Upper lobe of left lung (tissue), 6 donors: ENCODE measurements at regions not wholly inside any gene's neighbourhood (a gene's known extent, or its start where the extent isn't known, plus 50 kb on each side); places are given as distances from the start of the nearest gene placed in this dataset.
A peak's percentile ranks its signal among the peaks of the same experiment; 100 is the strongest.

Experiments
- ATAC-seq, 2 donors: fragments of 200-7000 bp; cut with Tn5 transposase; one replicate each; pipeline ENCODE4 v1.9.1; 2022; ENCODE audit warnings: mild to moderate bottlenecking in 2 of 2, moderate library complexity in 2 of 2; ENCODE audit not compliant: low FRiP score in 2 of 2
- DNase-seq, 2 donors: peaks; one replicate each; pipeline ENCODE4 v3.0.0-alpha.2; 2019 to 2020
- H3K27ac ChIP-seq, 4 donors: fragments of 200-600 bp; sonication (generic); one replicate each; pipeline ENCODE4 v1.5.1; 2016 to 2019
- H3K27me3 ChIP-seq, 4 donors: fragments of 200-600 bp; sonication (generic); one replicate each; pipeline ENCODE4 v1.5.1; 2017 to 2019
- H3K36me3 ChIP-seq, 4 donors: fragments of 200-600 bp; sonication (generic); one replicate each; pipeline ENCODE4 v1.5.1; 2016 to 2019
- H3K4me1 ChIP-seq, 4 donors: fragments of 200-600 bp; sonication (generic); one replicate each; pipeline ENCODE4 v1.5.1; 2018 to 2019
- H3K4me3 ChIP-seq, 4 donors: fragments of 200-600 bp; sonication (generic); one replicate each; pipeline ENCODE4 v1.5.1; 2017 to 2019; ENCODE audit warnings: mild to moderate bottlenecking in 2 of 4, moderate library complexity in 1 of 4
- H3K9me3 ChIP-seq, 4 donors: fragments of 200-600 bp; sonication (generic); one replicate each; pipeline ENCODE4 v1.5.1; 2018 to 2019
- CTCF ChIP-seq, 6 experiments: fragments of 450-650 bp in 4 of 6; fragments of 200-600 bp in 2 of 6; sonication (generic) in 2 of 6; IDR thresholded peaks; one replicate each; pipeline ENCODE4 v1.5.1; 2016 to 2019; ENCODE audit warnings: antibody characterized with exemption in 6 of 6
- EP300 ChIP-seq, 4 donors: sonication (generic); formaldehyde crosslinking; IDR thresholded peaks; one replicate each; pipeline ENCODE4 v1.5.1; 2017; ENCODE audit warnings: antibody characterized with exemption in 4 of 4, control low read depth in 2 of 4
- POLR2A ChIP-seq, 4 donors: fragments of 450-650 bp; IDR thresholded peaks; one replicate each; pipeline ENCODE4 v1.5.1; 2016 to 2017; ENCODE audit warnings: antibody characterized with exemption in 4 of 4, mild to moderate bottlenecking in 2 of 4
- POLR2AphosphoS5 ChIP-seq, 2 donors: sonication (generic); formaldehyde crosslinking; IDR thresholded peaks; one replicate each; pipeline ENCODE4 v1.5.1; 2017; ENCODE audit warnings: antibody characterized with exemption in 2 of 2
- WGBS, 2 donors: methylation state at CpG; one replicate each; pipeline ENCODE4 v1.1.5; 2017 to 2018; 5-methylcytosine and 5-hydroxymethylcytosine counted together
- donor health status: DM: no; HTN: no; CAD: no; lungs with moderate emphysema.
- donor health status: DM: no; HTN: yes; CAD: no; lungs with severe emphysema.

GRCh38 chr16:79850348-79850747 lies 249.8 kb upstream of the MAF start:
- H3K4me1 ChIP-seq, result no peaks in the 10 kb centered on the region
- 66 to 71% methylated on average over 3 of the region's 3 CpGs for WGBS, 2 donors
- ATAC-seq (no peak), DNase-seq (no peak)
- peaks cover 0 to 7% (median 3%) of the 10 kb centered on the region in 4 donors for H3K9me3 ChIP-seq
- H3K4me3 ChIP-seq, result no peak overlapping the region
- TF ChIP-seq EP300 (IDR thresholded peaks at IDR 0.05) (no peak), POLR2A (IDR thresholded peaks at IDR 0.05) (no peak), POLR2AphosphoS5 (IDR thresholded peaks at IDR 0.05) (no peak)
- H3K27me3 ChIP-seq, result no peaks in the 10 kb centered on the region
- H3K27ac ChIP-seq, result no peak overlapping the region
- no peaks in the 10 kb centered on the region for H3K36me3 ChIP-seq

- WGBS, 2 donors, result 77 to 78% methylated on average over 7 to 8 of the region's 10 CpGs
- TF ChIP-seq EP300 (IDR thresholded peaks at IDR 0.05) (no peak), POLR2A (IDR thresholded peaks at IDR 0.05) (no peak), CTCF (IDR thresholded peaks at IDR 0.05) (no peak), POLR2AphosphoS5 (IDR thresholded peaks at IDR 0.05) (no peak)
These were observed 248.6 kb upstream of the MAF start for GRCh38 chr16:79849119-79849518.

GRCh38 chr16:79848719-79849118 lies 248.2 kb upstream of the MAF start:
- no peaks in the 10 kb centered on the region for H3K36me3 ChIP-seq
- ATAC-seq (no peak), DNase-seq (no peak)
- peaks cover 0 to 4% (median 0%) of the 10 kb centered on the region in 4 donors for H3K9me3 ChIP-seq
- H3K4me1 ChIP-seq, result no peaks in the 10 kb centered on the region
- no peaks in the 10 kb centered on the region for H3K27me3 ChIP-seq
- no peak for TF ChIP-seq EP300 (IDR thresholded peaks at IDR 0.05)
- no peak for TF ChIP-seq CTCF (IDR thresholded peaks at IDR 0.05)
- TF ChIP-seq POLR2A (IDR thresholded peaks at IDR 0.05), result no peak
- TF ChIP-seq POLR2AphosphoS5 (IDR thresholded peaks at IDR 0.05), result no peak
- no peak overlapping the region for H3K4me3 ChIP-seq
- WGBS, 2 donors, result 80 to 88% methylated on average over 4 to 6 of the region's 6 CpGs
- H3K27ac ChIP-seq, result no peak overlapping the region

More at GRCh38 chr16:79849119-79849518, 248.6 kb upstream of the MAF start:
- Histone ChIP-seq H3K27me3 (no peaks in the 10 kb centered on the region), H3K36me3 (no peaks in the 10 kb centered on the region), H3K9me3 (peaks cover 0 to 4% (median 0%) of the 10 kb centered on the region in 4 donors), H3K4me1 (no peaks in the 10 kb centered on the region), H3K4me3 (no peak overlapping the region), H3K27ac (no peak overlapping the region)
- DNase-seq (peak in 1 of 2 donors; percentile 50), ATAC-seq (peak in 1 of 2 donors; percentile 14)

- no peaks in the 10 kb centered on the region for H3K4me1 ChIP-seq
- WGBS, 2 donors, result 81 to 89% methylated on average over 5 of the region's 5 CpGs
- TF ChIP-seq EP300 (IDR thresholded peaks at IDR 0.05) (no peak), POLR2AphosphoS5 (IDR thresholded peaks at IDR 0.05) (no peak), CTCF (IDR thresholded peaks at IDR 0.05) (no peak), POLR2A (IDR thresholded peaks at IDR 0.05) (no peak)
- H3K27me3 ChIP-seq, result no peaks in the 10 kb centered on the region
- H3K4me3 ChIP-seq, result no peak overlapping the region
- DNase-seq (no peak), ATAC-seq (no peak)
- H3K27ac ChIP-seq, result no peak overlapping the region
- no peaks in the 10 kb centered on the region for H3K36me3 ChIP-seq
- H3K9me3 ChIP-seq, result no peaks in the 10 kb centered on the region
These were observed 247.0 kb upstream of the MAF start for GRCh38 chr16:79847569-79847968.

- TF ChIP-seq POLR2A (IDR thresholded peaks at IDR 0.05), result no peak
- ATAC-seq, result peak in 1 of 2 donors; percentile 8
- WGBS, 2 donors, result 81 to 89% methylated on average over 6 to 7 of the region's 7 CpGs
These were observed 246.6 kb upstream of the MAF start for GRCh38 chr16:79847101-79847500.

GRCh38 chr16:79845734-79846135 lies 245.2 kb upstream of the MAF start:
- H3K27me3 ChIP-seq, result no peaks in the 10 kb centered on the region
- H3K36me3 ChIP-seq, result no peaks in the 10 kb centered on the region
- no peak for TF ChIP-seq POLR2AphosphoS5 (IDR thresholded peaks at IDR 0.05)
- no peak for TF ChIP-seq EP300 (IDR thresholded peaks at IDR 0.05)
- TF ChIP-seq POLR2A (IDR thresholded peaks at IDR 0.05), result no peak
- no peak for TF ChIP-seq CTCF (IDR thresholded peaks at IDR 0.05)
- no peak for ATAC-seq
- no peak overlapping the region for H3K4me3 ChIP-seq
- H3K27ac ChIP-seq, result no peak overlapping the region
- H3K4me1 ChIP-seq, result no peaks in the 10 kb centered on the region
- H3K9me3 ChIP-seq, result no peaks in the 10 kb centered on the region
- WGBS, 2 donors, result 91 to 93% methylated on average over 7 of the region's 7 CpGs
- DNase-seq, result no peak

More at GRCh38 chr16:79847101-79847500, 246.6 kb upstream of the MAF start:
- no peaks in the 10 kb centered on the region for H3K4me1 ChIP-seq
- no peaks in the 10 kb centered on the region for H3K36me3 ChIP-seq
- no peaks in the 10 kb centered on the region for H3K9me3 ChIP-seq
- H3K4me3 ChIP-seq, result no peak overlapping the region
- DNase-seq, result no peak
- H3K27ac ChIP-seq, result no peak overlapping the region
- no peaks in the 10 kb centered on the region for H3K27me3 ChIP-seq
